ENCODE measurements at regions not wholly inside any gene's neighbourhood (a gene's known extent, or its start where the extent isn't known, plus 50 kb on each side); places are given as distances from the start of the nearest gene placed in this dataset.

GRCh38 chr7:24005517-24005916 is 278.5 kb upstream of the NPY start:
- TF ChIP-seq CTCF (conservative IDR thresholded peaks at IDR 0.05; ENCODE audit: low read depth, low read length): peak; percentile 9
- H3K4me3 ChIP-seq (ENCODE audit: low read depth, low read length): no peak overlapping the region
- no peak for DNase-seq (ENCODE audit: low read depth)

DNA sequence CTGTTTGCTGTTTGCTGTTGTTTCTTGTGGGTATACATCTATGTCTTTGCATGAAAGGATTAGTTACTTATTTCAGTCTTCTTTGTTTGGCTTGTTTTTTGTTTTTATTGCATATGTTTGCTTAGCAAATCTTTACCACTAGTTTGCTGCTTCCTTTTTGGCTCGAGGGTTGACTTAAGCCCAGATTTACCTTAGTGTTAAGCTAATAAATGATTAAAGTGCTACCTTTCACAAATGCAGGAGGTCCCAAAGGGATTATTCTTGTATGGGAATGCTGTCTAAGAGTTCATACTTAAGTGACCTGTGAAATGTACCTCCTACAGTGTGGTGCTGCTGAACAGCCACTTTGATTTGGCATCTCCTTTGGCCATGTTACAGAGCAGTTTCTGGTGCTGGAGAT is 273.5 kb upstream of the NPY start:
- no peak for TF ChIP-seq CTCF (conservative IDR thresholded peaks at IDR 0.05; ENCODE audit: low read depth, low read length)
- H3K4me3 ChIP-seq (ENCODE audit: low read depth, low read length): no peak overlapping the region
- DNase-seq (ENCODE audit: low read depth): no peak

- DNase-seq (ENCODE audit: low read depth): no peak
- no peak for TF ChIP-seq CTCF (conservative IDR thresholded peaks at IDR 0.05; ENCODE audit: low read depth, low read length)
Measured at GRCh38 chr7:24017519-24017918, 266.5 kb upstream of the NPY start.

DNA sequence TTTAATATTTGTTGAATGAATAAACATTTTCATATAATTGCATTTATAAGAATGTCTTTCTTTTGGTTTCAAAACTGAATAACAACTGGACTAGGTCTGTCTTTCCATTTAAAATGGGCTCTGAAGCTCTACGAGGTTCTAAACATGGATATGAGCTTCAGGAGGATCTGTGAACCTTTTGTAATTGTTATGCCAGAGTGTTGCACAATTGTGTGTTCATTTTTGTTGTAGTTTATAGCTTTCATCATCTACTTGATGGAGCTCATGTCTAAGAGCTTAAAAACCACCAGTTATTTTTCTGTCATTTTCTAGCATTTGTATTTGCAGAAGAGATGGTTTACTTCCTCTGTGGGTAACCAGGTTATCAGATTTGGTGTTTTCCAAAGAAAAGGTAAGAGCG is 265.7 kb upstream of the NPY start:
- DNase-seq (ENCODE audit: low read depth): no peak
- no peak overlapping the region for H3K4me3 ChIP-seq (ENCODE audit: low read depth, low read length)
- no peak for TF ChIP-seq CTCF (conservative IDR thresholded peaks at IDR 0.05; ENCODE audit: low read depth, low read length)

More at GRCh38 chr7:24017519-24017918, 266.5 kb upstream of the NPY start:
- no peak overlapping the region for H3K4me3 ChIP-seq (ENCODE audit: low read depth, low read length)

DNA sequence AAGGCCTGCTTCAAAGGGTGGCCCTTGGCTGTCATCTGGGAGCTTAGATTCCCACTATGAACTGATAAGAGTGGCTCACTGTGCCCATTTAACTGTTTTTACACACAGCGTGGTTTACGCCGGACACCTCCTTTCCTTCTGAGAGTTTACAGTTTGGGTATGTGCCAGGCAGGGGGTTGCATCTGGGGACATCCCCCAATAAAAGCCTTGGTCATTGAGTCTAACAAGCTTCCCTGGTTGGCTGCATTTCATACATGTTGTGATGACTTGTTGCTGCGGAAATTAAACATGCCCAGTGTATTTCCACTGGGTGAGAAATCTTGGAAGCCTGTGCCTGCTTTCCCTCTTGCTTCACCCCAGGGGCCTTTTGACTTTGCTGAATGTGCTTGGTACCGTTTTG is 264.1 kb upstream of the NPY start:
- TF ChIP-seq CTCF (conservative IDR thresholded peaks at IDR 0.05; ENCODE audit: low read depth, low read length): no peak
- DNase-seq (ENCODE audit: low read depth): no peak
- no peak overlapping the region for H3K4me3 ChIP-seq (ENCODE audit: low read depth, low read length)

DNA sequence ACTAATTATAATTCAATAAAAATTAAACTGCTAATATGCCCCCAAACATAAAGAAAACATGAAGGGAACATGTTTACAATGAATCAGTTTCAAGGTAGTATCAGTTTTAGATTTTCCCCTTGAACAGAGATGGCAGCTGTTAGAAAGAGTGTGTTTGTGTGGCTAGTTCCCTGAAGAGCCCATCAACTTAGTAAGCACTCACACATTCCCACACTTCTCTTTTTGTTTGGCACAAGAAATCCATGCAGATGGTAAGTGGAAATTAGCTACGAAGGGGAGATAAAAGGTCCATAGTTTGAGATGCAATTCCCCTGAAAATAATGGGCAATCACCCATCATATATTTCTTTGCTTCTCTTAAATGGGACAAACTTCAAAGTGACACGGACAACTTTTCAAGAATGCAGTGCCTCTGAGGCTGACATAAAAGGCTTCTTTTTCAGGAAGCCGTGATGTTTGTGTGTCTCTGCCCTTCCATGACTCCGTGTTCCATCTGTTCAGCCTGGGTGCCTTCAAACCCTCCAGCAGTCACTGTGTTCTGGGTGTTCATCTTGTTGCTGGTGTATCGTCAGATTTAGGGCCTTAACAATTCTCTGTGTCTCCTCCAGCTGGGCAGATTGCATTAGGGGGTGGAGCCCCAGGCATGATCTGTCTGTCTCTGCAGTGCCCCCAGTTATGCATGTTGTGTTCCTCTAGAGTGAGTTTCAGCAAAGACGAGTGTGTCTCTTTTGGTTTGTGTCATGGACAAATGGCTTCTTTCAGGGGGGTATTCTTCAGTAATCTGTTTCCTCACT is 259.5 kb upstream of the NPY start:
- DNase-seq (ENCODE audit: low read depth): no peak
- H3K4me3 ChIP-seq (ENCODE audit: low read depth, low read length): no peak overlapping the region
- TF ChIP-seq CTCF (conservative IDR thresholded peaks at IDR 0.05; ENCODE audit: low read depth, low read length): no peak

DNA sequence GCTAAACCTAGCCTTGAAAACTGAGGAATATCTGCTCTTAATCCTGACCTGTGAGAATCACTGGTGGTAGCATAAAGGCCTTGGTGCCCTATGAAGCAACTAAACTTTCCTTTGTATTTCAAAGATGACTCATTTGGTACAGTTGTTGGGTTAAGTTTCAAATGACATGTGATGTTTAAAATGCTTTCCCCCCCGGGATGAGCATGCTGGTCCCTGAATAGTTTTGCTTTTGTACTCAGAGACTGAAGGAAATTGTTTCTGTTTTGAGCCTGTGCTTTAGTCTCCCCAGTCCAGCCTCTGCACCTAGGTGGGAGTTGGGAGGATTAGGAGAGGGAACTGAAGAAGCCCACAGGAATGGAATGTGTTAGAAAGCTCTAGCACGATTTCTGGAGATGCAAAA is 258.9 kb upstream of the NPY start:
- TF ChIP-seq CTCF (conservative IDR thresholded peaks at IDR 0.05; ENCODE audit: low read depth, low read length): no peak
- no peak for DNase-seq (ENCODE audit: low read depth)
- no peak overlapping the region for H3K4me3 ChIP-seq (ENCODE audit: low read depth, low read length)

Measured in epithelial cell of proximal tubule (primary cell).